Endothelial cell of umbilical vein (primary cell): ENCODE measurements at regions not wholly inside any gene's neighbourhood (a gene's known extent, or its start where the extent isn't known, plus 50 kb on each side); places are given as distances from the start of the nearest gene placed in this dataset.

Experiments
- BruUV-seq: library from RNA; stranded (reverse); fragments of 400-500 nt; replicated peaks from 2 replicates; lab custom pipeline; 2021; lab: Mats Ljungman, UMichigan
- CTCF ChIA-PET: fragments of 300-600, 350-600 bp; sonication (Branson Sonifier 250); formaldehyde crosslinking; loops from one replicate; lab custom pipeline; 2021; ENCODE audit warnings: antibody characterized with exemption, inconsistent platforms; lab: Charles Lee
- POLR2A ChIA-PET: fragments of 300-600, 350-600 bp; sonication (Branson Sonifier 250); formaldehyde crosslinking; loops from one replicate; lab custom pipeline; 2021; ENCODE audit warnings: antibody characterized with exemption, inconsistent platforms; lab: Charles Lee
- DNase-seq: peaks from one replicate; pipeline ENCODE4 v3.0.0-alpha.2; 2011; ENCODE audit warnings: low read depth, low spot score
- FAIRE-seq: peaks from 2 replicates; lab custom pipeline; 2011; peaks lifted over from hg19 to GRCh38; lab: Jason Lieb, UNC
- H2AFZ ChIP-seq: 2 replicates; pipeline ENCODE4 v1.6.0; 2012; ENCODE audit warnings: low read depth, low read length, control low read depth, inconsistent platforms
- H3K27ac ChIP-seq: 2 replicates; pipeline ENCODE4 v1.5.1; 2011; ENCODE audit warnings: low read depth, mild to moderate bottlenecking, control low read depth, low read length, moderate library complexity; ENCODE audit not compliant: insufficient read depth
- H3K27me3 ChIP-seq, 2 experiments: 2 replicates each; pipeline versions ENCODE4 v1.6.0 to v1.6.1; 2011; ENCODE audit warnings: low read length in 2 of 2, mixed read lengths in 1 of 2; ENCODE audit not compliant: control insufficient read depth in 2 of 2, insufficient read depth in 2 of 2
- H3K36me3 ChIP-seq, 2 experiments: 2 replicates in 1 of 2; 3 replicates in 1 of 2; pipeline ENCODE4 v1.5.1; 2011; ENCODE audit warnings: low read length in 2 of 2, mild to moderate bottlenecking in 1 of 2, moderate library complexity in 1 of 2; ENCODE audit not compliant: control insufficient read depth in 2 of 2, insufficient read depth in 2 of 2; ENCODE audit errors: extremely low read depth in 1 of 2
- H3K4me1 ChIP-seq: 3 replicates; pipeline ENCODE4 v1.5.1; 2011; ENCODE audit warnings: mild to moderate bottlenecking, low read length; ENCODE audit not compliant: control insufficient read depth, insufficient read depth; ENCODE audit errors: extremely low read depth
- H3K4me2 ChIP-seq: 2 replicates; pipeline ENCODE4 v1.6.1; 2011; ENCODE audit warnings: low read length, control low read depth, mixed read lengths; ENCODE audit not compliant: insufficient read depth
- H3K4me3 ChIP-seq, 3 experiments: fragments of 200-600 bp in 1 of 3; sonication (generic), shearing (Covaris generic) in 1 of 3; replicated peaks in 1 of 3; 2 replicates each; pipeline ENCODE4 v1.5.1; 2011 to 2016; ENCODE audit warnings: control low read depth in 3 of 3, low read length in 3 of 3, mild to moderate bottlenecking in 2 of 3, inconsistent platforms in 1 of 3, low read depth in 1 of 3, moderate library complexity in 1 of 3; ENCODE audit not compliant: insufficient read depth in 1 of 3
- H3K79me2 ChIP-seq: 2 replicates; pipeline ENCODE4 v1.6.0; 2012; ENCODE audit warnings: low read length, inconsistent platforms; ENCODE audit not compliant: control insufficient read depth, insufficient read depth
- H3K9ac ChIP-seq: replicated peaks from 2 replicates; pipeline ENCODE3; 2011; ENCODE audit warnings: low read length, control low read depth; ENCODE audit not compliant: insufficient read depth; ENCODE audit errors: extremely low read depth
- H3K9me1 ChIP-seq: replicated peaks from 3 replicates; pipeline ENCODE4 v1.6.0; 2011; ENCODE audit warnings: mild to moderate bottlenecking, low read length; ENCODE audit not compliant: control insufficient read depth, insufficient read depth; ENCODE audit errors: extremely low read depth
- H3K9me3 ChIP-seq: replicated peaks from 2 replicates; pipeline ENCODE4 v1.5.1; 2012; ENCODE audit warnings: low read length, inconsistent platforms; ENCODE audit not compliant: control insufficient read depth, insufficient read depth
- H4K20me1 ChIP-seq: replicated peaks from 2 replicates; pipeline ENCODE3; 2011; ENCODE audit warnings: mild to moderate bottlenecking, low read length; ENCODE audit not compliant: control insufficient read depth, insufficient read depth; ENCODE audit errors: extremely low read depth
- EZH2 ChIP-seq: IDR thresholded peaks from 2 replicates; pipeline ENCODE4 v1.6.1; 2012; ENCODE audit warnings: borderline replicate concordance, low read depth, mild to moderate bottlenecking, moderate library complexity, low read length, inconsistent platforms; ENCODE audit not compliant: severe bottlenecking
- FOS ChIP-seq: IDR thresholded peaks from 2 replicates; pipeline ENCODE4 v1.6.1; 2011; ENCODE audit warnings: mild to moderate bottlenecking, low read length, moderate library complexity, borderline replicate concordance; ENCODE audit not compliant: insufficient read depth
- GATA2 ChIP-seq: IDR thresholded peaks from 2 replicates; pipeline ENCODE4 v1.7.0; 2011; ENCODE audit warnings: low read depth, mild to moderate bottlenecking, moderate library complexity, mixed read lengths, low read length; ENCODE audit not compliant: insufficient read length, insufficient read depth
- JUN ChIP-seq: IDR thresholded peaks from 2 replicates; pipeline ENCODE4 v1.6.1; 2011; ENCODE audit warnings: borderline replicate concordance, low read depth; ENCODE audit not compliant: insufficient read length, insufficient read depth
- MYC ChIP-seq: IDR thresholded peaks from one replicate; pipeline ENCODE4 v1.6.1; 2011; ENCODE audit warnings: mild to moderate bottlenecking, low read depth, low read length
- POLR2A ChIP-seq: IDR thresholded peaks from 2 replicates; pipeline ENCODE4 v1.6.1; 2012; ENCODE audit warnings: low read depth, mild to moderate bottlenecking, control low read depth, low read length
- POLR2AphosphoS5 ChIP-seq: IDR thresholded peaks from 2 replicates; pipeline ENCODE4 v1.6.1; 2012; ENCODE audit warnings: low read depth, mild to moderate bottlenecking, control low read depth, low read length, moderate library complexity; ENCODE audit not compliant: insufficient read depth
- dilution Hi-C: fragments of 300-500 bp; cut with MboI; formaldehyde crosslinking; loops from one replicate; pipeline ENCODE4 v1.15.0; 2019; ENCODE audit warnings: low sequenced_read_pairs; ENCODE audit not compliant: extremely low pct_ligation_motif_present
- intact Hi-C: fragments of 100-400 bp; cut with micrococcal nuclease; formaldehyde crosslinking; loops from one replicate; pipeline ENCODE4 v1.10.0; 2022
- TF ChIP-seq, protein P1 (sequence below), 2 donors: IDR thresholded peaks; 1 replicate in 1 of 2; 2 replicates in 1 of 2; pipeline ENCODE4 v1.5.1; 2011; ENCODE audit warnings: low read length in 2 of 2, mild to moderate bottlenecking in 2 of 2, moderate library complexity in 2 of 2, control low read depth in 1 of 2, inconsistent platforms in 1 of 2, low read depth in 1 of 2; ENCODE audit not compliant: insufficient read depth in 1 of 2; ENCODE audit errors: extremely low read depth in 1 of 2
- TF ChIP-seq, protein P2 (sequence below): IDR thresholded peaks from 2 replicates; pipeline ENCODE4 v1.6.1; 2011; ENCODE audit not compliant: insufficient read depth, insufficient read length

DNA sequence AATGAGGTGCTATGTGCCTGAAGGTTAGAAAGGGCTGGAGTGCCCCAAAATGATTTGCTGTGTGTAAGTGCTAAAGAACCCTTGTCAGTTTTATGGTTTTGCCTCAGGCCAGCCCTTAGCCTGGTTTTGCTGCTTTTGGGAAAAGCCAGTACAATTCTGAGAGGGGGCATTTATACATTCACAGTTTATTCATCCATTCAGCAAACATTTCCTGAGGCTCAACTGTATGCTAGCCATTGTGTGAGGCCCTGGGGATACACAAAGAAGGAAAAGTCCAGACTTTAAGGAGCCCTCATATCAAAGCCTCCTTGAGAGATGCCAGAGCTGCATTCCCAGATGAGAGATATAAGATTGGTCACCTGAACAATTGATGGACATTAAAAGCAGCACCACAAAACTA is 115.2 kb upstream of the PLCXD3 start:
- H3K36me3 ChIP-seq = no peaks in the 10 kb centered on the region
- no peak overlapping the region for H3K4me3 ChIP-seq
- ChIA-PET POLR2A (no interaction called here), CTCF (no interaction called here)
- no peak overlapping the region for H3K27ac ChIP-seq
- H3K9me1 ChIP-seq = no peaks in the 10 kb centered on the region
- H3K9ac ChIP-seq = no peak overlapping the region
- dilution Hi-C loops = no loop called here
- no TSS peak for BruUV-seq
- no peaks in the 10 kb centered on the region for H3K27me3 ChIP-seq
- no peak overlapping the region for H2AFZ ChIP-seq
- DNase-seq = no peak
- no peaks in the 10 kb centered on the region for H3K4me1 ChIP-seq
- H3K79me2 ChIP-seq = no peaks in the 10 kb centered on the region
- intact Hi-C loops = no loop called here
- no peaks in the 10 kb centered on the region for H4K20me1 ChIP-seq
- TF ChIP-seq POLR2AphosphoS5 (no peak), MYC (no peak), GATA2 (no peak), FOS (no peak), POLR2A (no peak), JUN (no peak), EZH2 (no peak)
- TF ChIP-seq, protein P1, sequence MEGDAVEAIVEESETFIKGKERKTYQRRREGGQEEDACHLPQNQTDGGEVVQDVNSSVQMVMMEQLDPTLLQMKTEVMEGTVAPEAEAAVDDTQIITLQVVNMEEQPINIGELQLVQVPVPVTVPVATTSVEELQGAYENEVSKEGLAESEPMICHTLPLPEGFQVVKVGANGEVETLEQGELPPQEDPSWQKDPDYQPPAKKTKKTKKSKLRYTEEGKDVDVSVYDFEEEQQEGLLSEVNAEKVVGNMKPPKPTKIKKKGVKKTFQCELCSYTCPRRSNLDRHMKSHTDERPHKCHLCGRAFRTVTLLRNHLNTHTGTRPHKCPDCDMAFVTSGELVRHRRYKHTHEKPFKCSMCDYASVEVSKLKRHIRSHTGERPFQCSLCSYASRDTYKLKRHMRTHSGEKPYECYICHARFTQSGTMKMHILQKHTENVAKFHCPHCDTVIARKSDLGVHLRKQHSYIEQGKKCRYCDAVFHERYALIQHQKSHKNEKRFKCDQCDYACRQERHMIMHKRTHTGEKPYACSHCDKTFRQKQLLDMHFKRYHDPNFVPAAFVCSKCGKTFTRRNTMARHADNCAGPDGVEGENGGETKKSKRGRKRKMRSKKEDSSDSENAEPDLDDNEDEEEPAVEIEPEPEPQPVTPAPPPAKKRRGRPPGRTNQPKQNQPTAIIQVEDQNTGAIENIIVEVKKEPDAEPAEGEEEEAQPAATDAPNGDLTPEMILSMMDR (IDR thresholded peaks at IDR 0.05; ENCODE audit: extremely low read depth in 1 of 2, insufficient read depth in 1 of 2, low read depth in 1 of 2, low read length in 2 of 2) = no peak
- TF ChIP-seq, protein P2, sequence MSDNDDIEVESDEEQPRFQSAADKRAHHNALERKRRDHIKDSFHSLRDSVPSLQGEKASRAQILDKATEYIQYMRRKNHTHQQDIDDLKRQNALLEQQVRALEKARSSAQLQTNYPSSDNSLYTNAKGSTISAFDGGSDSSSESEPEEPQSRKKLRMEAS = no peak
- H3K4me2 ChIP-seq = no peak overlapping the region
- FAIRE-seq = no peak
- no peaks in the 10 kb centered on the region for H3K9me3 ChIP-seq
